NCI-H446 treated with DMSO at 0.1 percent for 48 hours (cell line): ENCODE measurements at regions not wholly inside any gene's neighbourhood (a gene's known extent, or its start where the extent isn't known, plus 50 kb on each side); places are given as distances from the start of the nearest gene placed in this dataset.
"Not testable (repeated sequence)": the region's sequence is repeated elsewhere in the genome, so short reads cannot be mapped to it uniquely, and the experiment has no call there.

Experiments
- DNase-seq: peaks from one replicate; lab custom pipeline; 2025; lab: John Stamatoyannopoulos, UW

DNA sequence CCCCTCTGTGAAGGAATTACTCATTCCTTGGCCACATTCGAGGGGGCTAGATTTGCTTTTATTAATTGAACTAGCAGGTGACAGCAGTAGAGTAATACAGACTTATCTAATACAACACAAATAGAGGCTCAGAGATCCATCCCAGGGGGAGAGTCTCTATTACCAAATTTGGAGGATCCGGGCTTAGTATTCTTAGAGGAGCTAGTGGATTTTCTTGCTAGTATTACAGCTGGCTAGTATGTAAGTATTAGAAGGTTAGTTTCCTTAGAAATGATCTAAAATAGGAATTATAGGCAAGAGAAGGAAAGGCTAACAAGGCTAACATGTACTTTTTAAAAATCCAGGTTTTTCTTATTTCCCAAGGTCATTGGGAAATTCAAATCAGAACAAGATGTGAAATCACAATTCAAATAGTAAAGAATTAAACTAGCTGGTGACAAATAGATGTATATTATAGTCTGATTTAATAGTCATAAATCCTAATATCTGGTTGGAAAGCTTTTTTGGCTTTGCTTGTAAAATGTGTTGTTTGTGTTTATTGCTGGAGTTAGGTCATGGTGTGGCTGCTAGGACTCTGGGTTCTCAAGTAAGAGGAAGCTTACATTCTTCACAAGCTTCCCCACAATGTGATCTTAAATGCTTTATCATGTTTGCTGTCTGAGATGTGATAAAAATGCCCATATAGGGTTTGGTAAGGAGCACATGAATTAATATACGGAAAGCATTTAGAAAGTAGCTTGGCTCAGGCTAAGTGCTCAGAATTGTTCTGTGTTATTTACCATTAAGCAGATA is 160.4 kb upstream of the MPDZ start:
- no peak for DNase-seq

DNA sequence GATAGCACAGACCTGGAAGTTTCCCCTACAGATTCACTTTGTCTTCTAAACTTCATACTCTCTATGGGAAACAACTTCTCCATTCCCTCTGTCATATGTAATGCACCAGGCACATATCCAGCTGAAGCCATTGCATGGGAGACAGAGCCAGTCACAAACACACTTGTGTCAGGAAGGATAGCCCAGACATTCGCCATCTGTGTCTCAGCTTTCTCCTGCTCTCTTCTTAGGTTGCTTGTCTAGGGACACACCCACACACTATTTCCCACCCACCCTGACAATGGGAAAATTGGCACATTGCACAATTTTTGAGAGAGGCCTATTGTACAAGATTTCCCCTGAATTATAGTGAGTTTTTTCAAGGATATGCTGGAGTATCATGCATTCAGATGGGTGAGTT is 158.4 kb upstream of the MPDZ start:
- DNase-seq, result peak; percentile 96

DNA sequence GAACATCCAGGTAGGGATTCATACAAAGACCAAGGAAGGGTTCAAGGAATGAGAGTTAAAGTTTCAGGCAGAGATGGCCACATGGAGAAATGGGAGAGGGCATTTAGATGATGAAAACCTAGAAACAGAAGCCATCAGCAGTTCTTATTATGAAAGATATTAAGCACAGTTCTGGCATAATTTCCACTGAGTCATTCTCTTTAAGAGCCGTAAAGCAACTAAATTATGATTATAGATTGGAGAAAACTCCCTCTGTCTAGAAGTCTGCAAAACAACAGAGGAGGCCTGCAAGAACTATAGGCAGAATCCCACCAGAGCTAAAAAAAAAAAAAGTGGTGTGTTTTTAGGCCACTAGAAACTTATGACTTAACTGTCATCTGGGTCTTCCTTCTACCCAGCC is 157.1 kb upstream of the MPDZ start:
- peak; percentile 89 for DNase-seq

DNA sequence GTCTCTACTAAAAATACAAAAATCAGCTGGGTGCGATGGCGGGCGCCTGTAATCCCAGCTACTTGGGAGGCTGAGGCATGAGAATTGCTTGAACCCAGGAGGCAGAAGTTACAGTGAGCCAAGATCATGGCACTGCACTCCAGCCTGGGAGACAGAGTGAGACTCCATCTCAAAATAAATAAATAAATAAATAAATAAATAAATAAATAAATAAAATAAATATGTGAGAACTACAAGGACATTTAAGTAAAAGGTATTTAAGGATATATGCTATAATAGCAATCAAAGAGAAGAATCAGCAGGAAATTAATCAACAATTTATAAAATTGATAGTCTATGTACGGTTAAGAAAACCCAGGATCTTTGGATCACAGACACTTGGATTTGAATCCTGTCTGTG is 154.0 kb upstream of the MPDZ start:
- not testable (repeated sequence) for DNase-seq

DNA sequence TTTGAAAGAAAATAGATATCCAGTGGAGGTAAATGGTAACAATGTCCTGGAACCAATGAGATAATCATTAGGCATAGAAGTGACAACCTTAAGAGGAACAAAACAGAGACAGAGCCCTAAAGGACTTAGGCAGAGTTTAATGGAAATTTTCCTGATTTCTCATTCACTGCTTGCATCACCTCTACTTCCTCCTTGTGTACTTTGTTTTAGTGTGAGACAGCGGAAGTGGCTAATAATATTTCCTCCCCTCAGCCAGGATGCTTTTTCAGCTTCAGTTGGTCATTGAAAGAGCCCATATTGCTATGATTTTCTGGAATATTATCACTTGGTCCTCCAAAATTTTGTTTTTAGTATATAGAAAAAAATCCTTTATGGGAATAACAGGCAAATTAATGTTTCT is 153.4 kb upstream of the MPDZ start:
- DNase-seq, result no peak

DNA sequence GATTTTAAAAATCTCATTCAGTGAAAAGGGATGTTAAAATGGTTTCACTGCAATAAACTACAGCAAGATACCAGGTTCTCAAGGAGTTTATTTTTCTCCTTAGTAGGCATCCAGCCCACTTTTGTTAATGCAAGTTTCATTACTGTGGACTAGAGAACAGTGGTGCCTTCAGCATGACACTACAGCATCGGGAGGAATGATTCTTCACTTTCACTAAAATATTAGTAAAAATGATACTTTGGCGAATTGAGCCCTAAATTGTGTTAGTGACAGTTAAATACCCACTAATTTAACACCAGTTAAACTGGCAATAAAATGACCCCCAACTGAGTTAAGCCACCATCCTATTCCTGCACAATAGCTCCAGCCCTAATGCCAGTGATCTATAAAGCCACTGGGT is 152.2 kb upstream of the MPDZ start:
- DNase-seq, result peak; percentile 86

DNA sequence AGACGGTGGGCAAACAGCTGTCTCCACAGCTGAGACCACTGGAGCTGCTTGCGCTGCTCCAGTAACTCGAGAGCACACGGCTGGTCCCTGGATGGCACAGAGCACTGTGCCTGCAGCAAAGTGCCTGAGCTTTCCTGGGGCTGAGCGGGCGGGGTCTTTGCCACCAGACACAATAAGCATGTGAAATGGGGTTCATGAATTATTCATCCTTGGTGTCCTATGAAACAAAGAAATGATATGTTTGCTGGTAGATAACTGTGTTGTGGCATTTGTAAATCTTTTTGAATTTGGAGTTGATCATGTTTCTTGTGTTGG is 151.7 kb upstream of the MPDZ start:
- DNase-seq, result peak; percentile 88

DNA sequence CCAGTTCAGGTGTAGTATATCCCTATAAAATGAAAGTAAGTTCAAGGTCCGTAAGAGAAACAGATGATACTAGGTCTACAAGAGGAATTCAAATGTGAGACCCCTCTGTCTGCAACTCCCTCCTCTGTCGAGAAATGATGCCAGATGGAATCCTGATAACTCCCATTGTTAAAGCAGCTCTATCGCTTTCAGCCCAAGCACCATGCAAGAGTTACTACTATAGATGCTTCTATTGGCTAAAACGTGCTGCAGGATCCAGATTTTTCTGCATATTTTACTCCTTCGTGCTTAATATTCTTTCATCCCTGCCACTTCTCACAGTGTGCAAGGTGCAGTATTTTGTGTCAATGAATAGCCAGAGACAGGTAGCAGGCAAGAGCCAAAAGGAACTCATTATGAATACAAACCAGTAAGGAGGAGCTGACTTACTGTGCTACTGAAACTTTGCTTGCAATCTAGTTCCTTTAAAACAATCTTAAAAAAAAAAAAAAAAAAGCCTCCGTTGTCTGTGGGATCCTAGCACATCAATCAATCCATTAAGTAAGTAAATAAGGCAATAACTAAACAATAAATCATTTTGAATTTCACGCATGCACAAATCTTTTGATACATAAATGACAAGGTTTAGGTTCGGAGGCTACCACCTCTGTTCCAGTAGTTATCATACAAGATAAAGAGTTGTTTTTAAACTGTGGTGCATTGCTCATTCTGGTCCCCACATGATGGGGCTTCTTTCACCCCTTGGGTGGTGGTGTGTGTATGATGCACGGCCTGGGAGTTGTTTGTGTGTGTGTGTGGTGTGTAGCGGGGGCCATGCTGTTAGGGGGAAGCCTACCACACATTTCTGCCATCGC is 151.1 kb upstream of the MPDZ start:
- DNase-seq, result peak; percentile 96

DNA sequence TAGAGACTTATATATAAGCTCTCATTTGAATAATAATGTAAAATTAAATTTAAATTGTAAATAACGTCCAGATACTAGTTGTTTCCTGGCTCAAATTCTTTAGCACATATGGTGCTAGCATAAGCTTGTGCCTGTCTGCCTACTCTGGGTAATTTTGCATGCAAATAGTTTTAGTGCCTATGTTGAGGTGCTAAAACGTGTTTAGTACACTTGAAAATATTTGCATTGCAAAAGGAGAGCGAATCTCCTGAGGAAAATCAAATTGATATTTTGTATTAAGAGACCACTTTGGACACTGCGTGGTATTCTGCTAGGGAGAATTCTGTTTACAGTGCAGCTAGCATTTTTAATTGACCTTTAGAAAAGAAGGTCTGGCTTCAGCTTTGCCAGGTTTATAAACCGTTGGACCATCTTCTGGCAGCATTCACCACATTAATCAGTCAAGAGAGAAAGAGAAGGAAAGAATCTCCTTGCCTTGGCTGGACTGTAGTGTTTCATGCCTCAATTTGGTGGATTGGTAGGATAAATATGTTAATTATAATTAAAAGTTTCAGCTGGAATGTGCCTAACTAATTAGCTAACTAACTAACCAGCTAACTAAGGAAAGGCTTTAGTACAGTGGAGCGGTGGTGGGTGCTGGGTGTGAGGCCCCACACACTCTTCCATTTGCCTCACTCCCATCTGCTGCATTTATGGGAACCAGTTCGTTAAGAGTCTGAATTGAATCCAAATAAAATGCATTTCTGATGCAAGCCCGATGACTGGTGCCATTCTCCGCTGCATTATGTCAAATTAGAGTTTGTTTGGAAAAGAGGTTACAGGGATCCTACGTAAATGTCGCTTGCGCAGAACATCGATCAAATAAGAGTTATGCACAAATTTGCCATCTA is 150.1 kb upstream of the MPDZ start:
- peak; percentile 100 for DNase-seq

DNA sequence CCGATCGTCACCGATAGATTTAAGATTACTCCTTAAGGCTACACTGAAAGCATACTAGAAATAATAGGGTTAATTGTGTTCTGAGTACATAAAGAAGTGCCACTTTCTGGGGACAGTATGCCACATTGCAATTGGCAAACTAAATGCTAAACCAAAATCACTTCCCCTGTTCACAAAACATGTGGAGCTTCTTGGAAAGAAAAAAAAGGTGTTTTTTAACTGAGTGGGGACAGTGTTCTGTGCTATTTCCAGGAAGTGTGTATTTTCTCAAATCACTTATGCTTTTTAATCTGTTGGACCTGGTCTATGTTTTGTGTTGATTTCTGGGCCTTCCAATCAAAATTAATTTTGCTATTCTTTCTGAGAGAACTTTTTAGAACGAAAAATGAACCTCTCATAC is 149.3 kb upstream of the MPDZ start:
- DNase-seq, result peak; percentile 97

DNA sequence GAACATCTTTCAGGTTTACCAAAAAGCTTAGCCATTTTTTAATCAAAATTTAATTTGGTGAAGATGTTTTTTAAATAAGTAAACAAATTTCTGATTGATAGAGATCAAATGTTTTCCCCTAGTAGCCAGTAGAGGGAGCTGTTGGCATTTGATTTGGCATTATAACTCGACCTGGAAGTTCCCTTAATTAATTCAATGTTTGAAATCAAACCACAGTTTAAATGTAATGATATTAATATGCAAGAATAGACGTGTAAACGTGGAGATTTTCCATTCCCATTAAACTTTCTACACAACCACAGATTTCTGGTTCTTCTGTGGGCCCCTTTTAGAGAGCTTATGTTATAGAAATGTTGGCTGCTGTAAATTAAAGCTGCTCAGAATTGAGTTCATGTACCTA is 148.1 kb upstream of the MPDZ start:
- peak; percentile 100 for DNase-seq

DNA sequence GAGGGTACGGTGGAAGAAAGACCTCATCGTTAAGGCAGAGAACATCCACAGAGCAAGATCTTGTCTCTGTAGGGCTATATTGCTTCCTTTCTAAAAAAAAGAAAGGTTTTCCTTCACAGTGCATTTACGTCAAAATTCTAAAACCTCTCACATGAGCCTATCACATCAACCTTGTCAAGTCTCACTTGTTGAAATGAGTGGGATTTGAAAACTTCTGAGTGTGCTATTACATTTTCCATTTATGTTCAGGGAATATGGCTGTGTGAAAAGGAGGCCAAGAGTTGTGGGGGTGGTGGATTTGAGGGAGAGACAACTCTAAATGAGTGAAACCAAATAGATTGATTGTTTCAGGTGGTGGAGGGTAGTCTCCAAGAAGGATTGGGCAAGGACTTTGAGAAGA is 147.1 kb upstream of the MPDZ start:
- DNase-seq, result no peak

DNA sequence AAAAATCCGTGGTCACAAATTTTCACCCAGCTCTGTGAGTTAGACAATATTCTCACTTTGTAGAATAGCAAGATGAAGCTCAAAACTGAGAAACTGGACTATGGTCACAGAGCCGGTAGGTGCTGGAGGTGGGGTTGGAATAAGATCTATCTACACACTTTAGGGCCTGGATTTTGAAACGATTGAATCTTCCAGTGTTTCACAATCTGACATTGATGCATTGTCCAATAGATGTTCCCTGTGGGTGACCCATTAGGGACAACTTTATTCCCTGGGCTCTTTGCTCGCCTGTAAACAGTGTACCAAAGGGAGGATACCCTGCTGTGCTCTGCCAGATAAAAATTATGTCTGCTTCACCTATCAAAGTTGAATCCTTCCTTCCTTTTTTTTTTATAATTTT is 145.4 kb upstream of the MPDZ start:
- no peak for DNase-seq

DNA sequence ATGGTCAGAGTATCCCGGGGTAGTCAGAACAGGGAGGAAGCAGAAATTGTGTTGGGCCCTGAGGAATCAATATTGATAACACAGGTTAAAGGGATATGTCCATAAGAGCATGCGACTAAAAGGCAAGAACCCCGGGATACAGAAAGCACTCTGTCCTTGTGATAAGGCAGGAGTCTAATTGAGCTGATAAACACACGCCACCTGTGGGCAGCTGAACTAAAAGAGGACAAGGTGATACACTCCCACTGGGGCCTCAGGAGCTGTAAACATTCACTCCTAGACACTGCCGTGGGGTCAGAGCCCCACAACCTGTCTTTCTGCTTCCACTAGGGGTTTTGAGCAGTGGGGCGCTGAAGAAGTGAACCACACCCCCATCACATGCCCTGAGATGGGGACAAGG is 144.7 kb upstream of the MPDZ start:
- no peak for DNase-seq

DNA sequence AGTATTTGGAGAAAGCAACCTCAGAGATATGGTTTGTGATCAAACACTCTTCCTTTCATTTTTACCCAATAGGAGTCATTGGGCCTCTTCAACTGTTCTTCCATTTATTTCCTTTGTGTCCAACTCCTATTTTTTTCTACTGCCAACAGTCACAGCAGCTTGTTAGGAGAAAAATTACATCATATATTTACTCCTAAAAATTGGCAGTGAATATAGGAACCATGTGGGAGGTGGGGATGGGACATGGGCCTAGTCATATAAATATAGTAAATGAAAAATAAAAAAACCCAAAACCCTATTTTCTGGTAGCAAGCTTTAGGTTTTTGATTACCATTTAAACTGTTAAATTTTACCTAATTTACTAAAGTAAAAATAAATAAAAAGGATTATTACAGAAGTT is 134.9 kb upstream of the MPDZ start:
- peak; percentile 100 for DNase-seq

DNA sequence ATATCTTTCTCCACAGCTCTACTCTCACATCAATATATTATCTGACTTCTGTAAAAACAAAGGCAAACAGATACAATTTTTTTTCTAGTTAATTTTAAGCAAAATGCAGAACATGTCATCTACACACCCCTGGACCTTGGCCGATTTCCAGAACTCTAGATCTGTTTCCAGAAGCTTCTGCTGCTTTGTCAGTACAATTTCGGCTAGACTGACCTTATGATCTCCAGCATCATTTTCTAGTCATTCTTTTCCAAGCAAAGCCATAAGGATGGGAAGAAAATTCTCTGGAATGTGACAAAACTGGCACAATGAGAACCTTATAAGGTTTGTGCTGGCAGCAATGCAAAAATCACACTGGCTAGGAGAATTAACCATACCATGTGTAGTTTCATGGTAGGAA is 132.8 kb upstream of the MPDZ start:
- peak; percentile 100 for DNase-seq

DNA sequence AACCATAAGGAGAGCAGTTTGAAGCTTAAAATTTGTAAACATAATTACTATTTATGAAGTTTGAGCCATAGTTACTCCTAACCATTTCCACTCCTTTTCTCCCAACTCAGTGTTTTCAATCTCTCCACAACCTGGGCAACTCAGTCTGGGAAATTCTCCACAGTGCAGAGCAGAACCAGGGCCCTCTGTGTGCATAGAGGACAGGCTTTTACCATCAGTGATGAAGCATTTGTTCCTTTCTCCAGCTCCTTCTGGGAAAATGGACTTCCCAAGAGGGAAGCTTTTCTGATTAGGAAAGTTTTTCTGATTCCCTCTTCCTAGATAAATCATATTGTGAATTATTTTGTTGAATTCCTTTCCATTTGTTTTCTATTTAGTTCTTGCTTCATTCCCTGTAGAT is 132.3 kb upstream of the MPDZ start:
- DNase-seq, result peak; percentile 89

DNA sequence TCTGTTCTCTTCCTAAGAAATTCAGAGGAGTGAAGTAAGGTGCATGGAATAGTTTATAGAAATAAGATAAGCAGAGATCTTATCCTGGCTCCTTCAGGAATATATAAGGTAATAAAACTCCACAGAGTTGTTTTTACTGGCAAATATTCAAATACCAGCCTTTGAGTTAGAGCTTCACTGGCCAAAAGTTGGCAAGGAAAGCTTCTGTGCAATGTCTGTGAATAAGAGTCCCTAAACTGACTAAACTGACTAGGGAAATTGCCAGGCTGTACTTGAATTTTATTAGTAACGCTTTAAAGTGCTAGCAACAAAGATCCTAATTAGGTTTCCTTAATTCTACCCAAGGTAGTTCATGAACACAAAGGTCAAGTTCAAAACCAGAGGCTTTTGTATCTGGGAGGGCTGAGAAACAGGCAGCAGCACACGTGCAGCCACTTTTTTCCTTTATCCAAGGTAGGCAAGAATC is 131.1 kb upstream of the MPDZ start:
- peak; percentile 100 for DNase-seq

DNA sequence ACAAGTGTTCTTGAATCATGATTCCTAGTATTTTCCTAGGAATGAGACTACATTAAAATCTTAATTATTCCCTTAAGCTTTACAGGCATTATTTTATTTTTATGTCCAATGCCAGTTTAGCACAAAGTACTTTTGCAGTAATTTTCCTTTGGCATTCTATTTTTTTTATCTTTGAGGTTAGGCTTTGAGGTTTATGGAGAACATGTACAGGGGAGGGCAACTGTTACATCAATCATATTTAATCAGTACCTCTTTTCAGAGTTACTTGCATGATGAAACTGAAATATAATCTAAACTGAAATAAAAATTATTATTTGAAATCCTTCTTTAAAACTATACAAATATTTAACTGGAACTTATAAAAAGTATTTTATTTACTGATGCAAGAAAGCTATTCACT is 118.2 kb upstream of the MPDZ start:
- DNase-seq, result no peak

DNA sequence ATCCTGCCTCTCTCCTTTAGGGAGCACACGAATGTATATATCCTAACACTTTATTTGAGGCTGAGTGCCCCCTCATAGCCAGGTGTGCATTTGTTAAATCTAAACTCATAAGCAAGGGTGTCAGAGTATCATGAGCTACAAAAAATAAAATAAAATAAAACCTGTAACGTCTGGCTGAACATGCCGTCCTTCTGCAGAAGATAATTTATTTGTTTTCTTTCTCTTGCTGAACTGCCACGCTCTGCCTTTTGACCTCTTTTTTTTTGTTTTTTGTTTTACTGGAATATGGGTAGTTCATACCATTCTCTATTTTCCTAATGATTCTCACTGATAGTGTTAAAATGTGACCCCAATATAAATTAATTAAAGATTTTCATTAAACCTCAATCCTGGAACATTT is 117.7 kb upstream of the MPDZ start:
- DNase-seq, result no peak

DNA sequence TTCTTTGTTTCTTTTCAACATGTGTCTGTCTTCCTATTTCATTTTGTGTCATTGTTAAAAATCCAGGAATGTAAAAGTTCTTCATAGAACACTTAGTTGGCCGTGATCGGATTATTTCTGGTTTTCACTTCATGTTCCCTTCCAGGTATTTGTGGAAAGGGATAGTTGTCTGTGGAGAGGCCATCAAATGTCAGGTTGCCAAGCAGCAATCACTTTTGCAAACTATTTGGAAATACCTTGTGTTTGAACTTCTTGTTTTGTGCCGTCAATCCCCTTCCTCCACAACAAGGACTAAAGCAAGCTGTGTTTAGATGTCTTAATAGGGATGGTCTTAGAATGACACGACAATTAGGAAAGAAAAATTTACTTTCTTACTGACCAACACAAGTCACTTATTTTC is 116.9 kb upstream of the MPDZ start:
- DNase-seq, result no peak

DNA sequence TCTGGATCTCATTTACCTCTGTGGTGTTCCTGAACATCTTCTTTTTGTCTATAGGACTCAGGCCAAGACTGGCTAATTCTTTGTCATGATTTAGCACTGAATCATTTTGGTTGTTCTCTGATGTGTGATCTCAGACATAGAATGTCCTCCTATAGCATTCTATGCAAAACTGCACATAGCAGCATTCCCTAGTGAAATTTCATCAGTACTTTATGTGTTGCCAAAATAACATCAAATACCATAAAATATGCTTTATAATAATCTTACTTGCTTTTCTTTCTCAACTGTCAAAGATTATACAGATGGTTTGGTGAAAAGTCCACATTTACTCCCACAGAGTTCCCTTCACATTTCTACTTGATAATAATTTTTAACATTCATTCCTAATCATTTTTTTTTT is 115.7 kb upstream of the MPDZ start:
- no peak for DNase-seq

DNA sequence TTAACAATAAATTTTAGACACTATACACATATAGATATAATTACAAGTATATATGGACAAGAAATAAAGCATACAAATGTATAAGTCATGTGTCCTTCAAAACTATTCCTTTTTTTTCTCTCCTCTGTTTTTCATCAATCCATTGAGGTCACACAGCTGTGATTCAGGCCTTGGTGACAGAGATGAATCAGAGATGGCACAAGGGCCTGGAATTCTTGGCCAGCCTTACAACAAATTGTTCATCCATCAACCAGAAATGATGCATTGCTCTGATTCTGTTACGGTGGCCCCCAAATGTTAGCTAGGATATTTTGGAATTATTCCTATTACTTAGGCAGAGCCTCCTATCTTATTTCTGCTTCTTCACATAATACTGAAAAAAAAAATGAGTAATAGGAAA is 108.7 kb upstream of the MPDZ start:
- DNase-seq, result peak; percentile 100
